ENCODE measurements at regions not wholly inside any gene's neighbourhood (a gene's known extent, or its start where the extent isn't known, plus 50 kb on each side); places are given as distances from the start of the nearest gene placed in this dataset.
"Not testable (repeated sequence)": the region's sequence is repeated elsewhere in the genome, so short reads cannot be mapped to it uniquely, and the experiment has no call there.

- Histone ChIP-seq H3K4me1 (ENCODE audit: control insufficient read depth in 1 of 2, insufficient read depth in 1 of 2, low read depth in 1 of 2, low read length in 1 of 2) (peaks cover 9 to 16% of the 10 kb centered on the region in 2 experiments), H3K36me3 (no peaks in the 10 kb centered on the region), H3K4me3 (ENCODE audit: low read depth in 1 of 2, low read length in 1 of 2) (no peak overlapping the region), H3K9me3 (no peaks in the 10 kb centered on the region), H3K27me3 (peaks cover 29% of the 10 kb centered on the region), H3K27ac (no peak overlapping the region)
- no peak for TF ChIP-seq CTCF (IDR thresholded peaks at IDR 0.05)
Observed at GRCh38 chr20:41691443-41691842, 73.3 kb upstream of the CHD6 start.

- H3K4me3 ChIP-seq (ENCODE audit: low read depth in 1 of 2, low read length in 1 of 2), result no peak overlapping the region
- H3K9me3 ChIP-seq, result no peaks in the 10 kb centered on the region
- no peak for TF ChIP-seq CTCF (IDR thresholded peaks at IDR 0.05)
- no peak overlapping the region for H3K27ac ChIP-seq
- H3K36me3 ChIP-seq, result no peaks in the 10 kb centered on the region
- H3K4me1 ChIP-seq (ENCODE audit: control insufficient read depth in 1 of 2, insufficient read depth in 1 of 2, low read depth in 1 of 2, low read length in 1 of 2), result peaks cover 9 to 16% of the 10 kb centered on the region in 2 experiments
- peaks cover 23% of the 10 kb centered on the region for H3K27me3 ChIP-seq
Observed at GRCh38 chr20:41690702-41691101, 72.5 kb upstream of the CHD6 start.

- no peak for TF ChIP-seq CTCF (IDR thresholded peaks at IDR 0.05)
- Histone ChIP-seq H3K27ac (no peak overlapping the region), H3K4me3 (ENCODE audit: low read depth in 1 of 2, low read length in 1 of 2) (no peak overlapping the region), H3K27me3 (peaks cover 7% of the 10 kb centered on the region), H3K9me3 (no peaks in the 10 kb centered on the region), H3K4me1 (ENCODE audit: control insufficient read depth in 1 of 2, insufficient read depth in 1 of 2, low read depth in 1 of 2, low read length in 1 of 2) (no peaks in the 10 kb centered on the region), H3K36me3 (no peaks in the 10 kb centered on the region)
Observed at GRCh38 chr20:41686961-41687360, 68.8 kb upstream of the CHD6 start.

GRCh38 chr20:41685145-41685544, 67.0 kb upstream of the CHD6 start:
- not testable (repeated sequence) for H3K27ac ChIP-seq; H3K9me3 ChIP-seq; H3K36me3 ChIP-seq; H3K4me1 ChIP-seq (ENCODE audit: control insufficient read depth in 1 of 2, insufficient read depth in 1 of 2, low read depth in 1 of 2, low read length in 1 of 2); H3K4me3 ChIP-seq (ENCODE audit: low read depth in 1 of 2, low read length in 1 of 2); H3K27me3 ChIP-seq

- H3K36me3 ChIP-seq, result no peaks in the 10 kb centered on the region
- no peak for TF ChIP-seq CTCF (IDR thresholded peaks at IDR 0.05)
- H3K27ac ChIP-seq, result no peak overlapping the region
- H3K4me1 ChIP-seq (ENCODE audit: control insufficient read depth in 1 of 2, insufficient read depth in 1 of 2, low read depth in 1 of 2, low read length in 1 of 2), result no peaks in the 10 kb centered on the region
- H3K27me3 ChIP-seq, result peaks cover 10% of the 10 kb centered on the region
- H3K4me3 ChIP-seq (ENCODE audit: low read depth in 1 of 2, low read length in 1 of 2), result no peak overlapping the region
- no peaks in the 10 kb centered on the region for H3K9me3 ChIP-seq
Observed at GRCh38 chr20:41678799-41679198, 60.6 kb upstream of the CHD6 start.

- Histone ChIP-seq H3K36me3 (no peaks in the 10 kb centered on the region), H3K27me3 (peaks cover 14% of the 10 kb centered on the region), H3K4me3 (ENCODE audit: low read depth in 1 of 2, low read length in 1 of 2) (no peak overlapping the region), H3K27ac (no peak overlapping the region), H3K9me3 (no peaks in the 10 kb centered on the region), H3K4me1 (ENCODE audit: control insufficient read depth in 1 of 2, insufficient read depth in 1 of 2, low read depth in 1 of 2, low read length in 1 of 2) (no peaks in the 10 kb centered on the region)
- no peak for TF ChIP-seq CTCF (IDR thresholded peaks at IDR 0.05)
Observed at GRCh38 chr20:41672282-41672681, 54.1 kb upstream of the CHD6 start.

Data from neutrophil (primary cell).